Limb (tissue), 2 donors: ENCODE measurements at regions not wholly inside any gene's neighbourhood (a gene's known extent, or its start where the extent isn't known, plus 50 kb on each side); places are given as distances from the start of the nearest gene placed in this dataset.
"Not testable (repeated sequence)": the region's sequence is repeated elsewhere in the genome, so short reads cannot be mapped to it uniquely, and the experiment has no call there.

Experiments
- DNase-seq, 2 donors: peaks; one replicate each; pipeline ENCODE4 v3.0.0-alpha.2; 2016; ENCODE audit errors: extremely low spot score in 2 of 2

DNA sequence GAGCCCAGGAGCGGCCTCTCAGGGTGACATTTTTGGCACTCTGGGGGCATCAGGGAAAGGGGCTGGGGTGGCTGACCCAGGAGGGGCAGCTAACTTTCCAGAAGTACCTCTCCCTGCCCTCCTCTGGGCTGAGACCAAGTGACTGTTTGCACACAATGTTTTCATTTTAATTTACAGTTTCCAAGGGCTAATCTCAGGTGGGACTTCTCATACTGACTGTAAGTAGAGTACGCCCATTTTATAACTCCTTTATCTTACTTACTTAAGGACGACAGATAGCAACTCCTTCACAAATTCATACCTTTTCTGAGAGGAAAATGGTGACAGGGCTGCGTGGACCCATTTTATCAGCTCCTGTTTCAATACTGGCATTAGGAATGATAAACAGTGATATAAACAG is 172.9 kb upstream of the EXOC2 start:
- no peak for DNase-seq

DNA sequence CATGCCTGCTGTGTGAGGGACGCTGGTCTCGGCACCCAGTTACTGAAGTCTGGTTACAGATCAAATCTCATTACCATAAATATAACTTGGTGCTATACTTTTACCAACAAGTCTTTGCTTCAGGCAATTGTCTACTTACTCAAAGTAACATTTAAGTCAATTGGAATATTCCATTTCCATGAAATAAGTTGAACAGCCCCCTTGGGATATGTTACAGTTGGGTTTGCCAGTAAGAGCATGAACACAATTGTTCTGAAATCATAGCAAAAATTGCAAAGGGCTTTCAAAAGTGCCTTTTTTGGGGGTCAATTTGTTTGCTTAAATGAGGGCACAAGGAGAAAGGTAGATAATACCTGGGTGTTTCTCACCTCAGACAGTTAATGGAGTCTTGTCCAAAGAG is 170.9 kb upstream of the EXOC2 start:
- DNase-seq = no peak

DNA sequence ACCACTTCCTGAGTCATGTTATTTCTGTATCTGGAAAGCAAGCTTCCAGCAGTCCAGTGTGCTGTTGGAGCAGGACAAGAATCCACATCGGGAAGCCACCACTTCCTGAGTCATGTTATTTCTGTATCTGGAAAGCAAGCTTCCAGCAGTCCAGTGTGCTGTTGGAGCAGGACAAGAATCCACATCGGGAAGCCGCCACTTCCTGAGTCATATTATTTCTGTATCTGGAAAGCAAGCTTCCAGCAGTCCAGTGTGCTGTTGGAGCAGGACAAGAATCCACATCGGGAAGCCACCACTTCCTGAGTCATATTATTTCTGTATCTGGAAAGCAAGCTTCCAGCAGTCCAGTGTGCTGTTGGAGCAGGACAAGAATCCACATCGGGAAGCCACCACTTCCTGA is 170.2 kb upstream of the EXOC2 start:
- DNase-seq = not testable (repeated sequence)

DNA sequence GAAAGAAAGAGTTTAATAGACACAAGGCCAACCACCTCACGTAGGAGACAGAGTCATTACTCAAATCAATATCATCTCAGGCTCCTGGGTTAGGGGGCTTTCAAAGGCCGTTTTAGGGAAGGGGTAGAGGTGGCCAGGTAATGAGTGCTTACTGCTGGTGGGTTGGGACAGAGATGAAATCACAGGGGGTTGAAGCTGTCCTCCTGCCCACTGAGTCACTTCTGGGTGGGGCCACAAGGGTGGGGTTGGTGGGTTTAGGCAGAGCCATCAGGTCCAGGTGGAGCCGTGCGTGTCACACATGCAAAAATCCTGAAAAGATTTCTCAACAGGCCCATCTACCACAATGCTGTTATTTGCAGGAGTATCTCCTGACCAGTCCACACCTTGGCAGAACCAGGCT is 167.0 kb upstream of the EXOC2 start:
- DNase-seq = no peak

DNA sequence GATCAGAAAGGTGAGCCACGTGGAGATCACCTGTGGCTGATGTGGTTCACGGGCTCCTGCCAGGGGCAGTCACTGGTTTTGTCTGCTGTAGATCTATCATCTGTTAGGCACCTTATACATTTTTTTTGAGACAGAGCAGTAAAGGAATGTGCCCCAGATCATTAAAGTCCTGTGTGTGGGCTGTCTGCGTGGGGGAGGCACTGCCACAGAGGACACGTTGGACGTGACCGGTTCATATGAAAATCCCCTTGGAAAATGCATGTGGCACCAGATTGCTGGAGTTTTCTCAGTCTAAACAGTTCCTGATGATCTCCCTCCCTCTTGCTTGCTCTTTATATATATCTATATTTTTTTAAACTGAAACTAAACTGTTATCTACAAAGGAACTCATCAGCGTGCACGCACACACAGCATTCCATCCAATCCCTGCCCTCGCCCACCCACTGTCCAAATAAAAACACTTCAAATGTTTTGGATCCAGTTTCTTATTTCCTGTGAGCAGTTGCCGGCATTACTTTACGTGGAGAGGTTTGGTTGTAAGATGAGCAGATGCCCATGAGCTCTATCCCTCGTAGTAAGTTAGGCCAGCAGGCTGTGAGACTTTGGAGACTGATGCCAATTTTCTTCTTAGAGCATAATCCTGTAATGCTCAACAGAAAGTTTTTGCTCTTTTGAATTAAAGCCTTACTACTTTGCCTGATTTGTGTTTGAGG is 161.6 kb upstream of the EXOC2 start:
- peak in 1 of 2 donors; percentile 26 for DNase-seq

DNA sequence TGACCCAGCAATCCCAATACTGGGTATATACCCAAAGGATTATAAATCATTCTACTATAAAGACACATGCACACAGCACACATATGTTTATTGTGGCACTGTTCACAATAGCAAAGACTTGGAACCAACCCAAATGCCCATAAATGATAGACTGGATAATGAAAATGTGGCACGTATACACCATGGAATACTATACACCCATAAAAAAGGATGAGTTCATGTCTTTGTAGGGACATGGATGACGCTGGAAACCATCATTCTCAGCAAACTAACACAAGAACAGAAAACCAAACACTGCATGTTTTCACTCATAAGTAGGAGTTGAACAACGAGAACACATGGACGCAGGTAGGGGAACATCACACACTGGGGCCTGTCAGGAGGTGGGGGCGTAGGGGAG is 159.3 kb upstream of the EXOC2 start:
- DNase-seq = not testable (repeated sequence)

DNA sequence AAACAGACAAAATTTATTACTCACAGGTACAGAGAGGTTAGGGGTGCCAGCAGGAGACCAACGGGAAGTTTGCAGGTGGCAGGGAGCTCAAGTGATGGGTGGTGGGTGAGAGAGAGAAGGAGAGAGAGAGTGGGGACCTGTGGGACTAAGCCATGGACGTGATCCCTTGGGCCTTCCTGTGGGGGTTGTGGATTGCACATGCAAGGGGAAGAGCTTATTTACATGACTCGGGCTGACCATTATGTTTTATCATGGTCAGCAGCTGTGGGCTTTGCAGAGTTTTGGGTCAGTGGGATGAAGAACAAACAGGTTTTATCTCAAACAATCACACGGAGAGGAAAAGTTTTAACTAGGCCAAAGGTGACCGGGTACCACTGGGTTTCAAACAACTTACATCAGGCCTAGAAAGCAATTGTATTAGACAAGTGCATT is 156.2 kb upstream of the EXOC2 start:
- no peak for DNase-seq

DNA sequence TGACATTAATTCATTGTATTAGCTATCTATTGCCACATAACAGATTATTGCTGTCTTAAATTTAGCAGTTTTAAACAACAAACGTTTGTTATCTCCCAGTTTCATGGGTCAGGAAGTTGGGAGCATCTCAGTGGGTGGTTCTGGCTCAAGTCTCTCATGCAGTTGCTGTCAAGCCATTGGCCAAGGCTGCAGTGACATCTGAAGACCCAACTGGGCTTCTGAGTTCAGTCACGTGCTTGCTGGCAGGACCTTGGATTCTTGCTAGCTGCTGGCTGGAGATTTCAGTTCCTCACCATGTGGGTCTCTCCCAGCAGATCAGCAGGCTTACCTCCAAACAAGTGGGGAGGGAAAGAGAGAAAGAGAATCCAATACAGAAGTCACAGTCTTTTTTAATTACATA is 152.6 kb upstream of the EXOC2 start:
- no peak for DNase-seq

DNA sequence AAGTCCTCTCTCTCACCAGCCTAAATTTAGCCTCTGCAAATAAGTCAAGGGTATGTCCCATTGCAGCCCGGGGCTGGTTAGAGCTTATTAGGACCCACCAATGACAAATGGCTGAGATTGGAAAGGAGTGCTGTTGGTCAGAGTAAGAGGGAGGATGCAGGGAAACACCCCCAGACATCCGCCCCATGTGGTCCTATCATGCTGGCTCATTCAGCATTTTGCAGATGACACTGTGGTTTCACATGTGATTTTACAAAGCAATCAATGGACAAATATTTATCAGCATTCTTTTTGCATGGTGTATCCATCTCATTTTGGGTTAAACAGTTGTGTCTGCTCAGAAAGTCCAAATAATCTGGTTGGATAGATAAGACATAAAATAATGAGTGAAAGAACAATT is 152.2 kb upstream of the EXOC2 start:
- no peak for DNase-seq

DNA sequence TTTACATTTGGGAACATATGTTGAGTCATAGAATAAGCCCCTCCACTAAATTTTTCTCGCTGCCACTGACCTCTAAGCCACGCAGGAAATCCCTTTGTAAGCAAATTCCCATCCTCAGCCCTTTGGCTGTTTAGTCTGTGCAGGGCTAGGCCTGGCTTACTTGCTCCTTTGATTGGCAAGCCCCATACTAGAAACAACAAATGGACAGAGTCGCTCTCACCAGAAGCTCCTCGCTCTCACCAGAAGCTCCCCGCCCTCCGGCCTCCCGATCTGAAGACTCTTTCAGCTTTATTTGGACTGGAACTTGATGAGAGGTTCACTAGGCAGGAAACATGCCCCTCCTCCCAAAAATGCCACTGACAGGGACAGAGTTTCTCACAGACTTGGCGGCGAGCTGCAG is 149.2 kb upstream of the EXOC2 start:
- peak in 1 of 2 donors; percentile 36 for DNase-seq

DNA sequence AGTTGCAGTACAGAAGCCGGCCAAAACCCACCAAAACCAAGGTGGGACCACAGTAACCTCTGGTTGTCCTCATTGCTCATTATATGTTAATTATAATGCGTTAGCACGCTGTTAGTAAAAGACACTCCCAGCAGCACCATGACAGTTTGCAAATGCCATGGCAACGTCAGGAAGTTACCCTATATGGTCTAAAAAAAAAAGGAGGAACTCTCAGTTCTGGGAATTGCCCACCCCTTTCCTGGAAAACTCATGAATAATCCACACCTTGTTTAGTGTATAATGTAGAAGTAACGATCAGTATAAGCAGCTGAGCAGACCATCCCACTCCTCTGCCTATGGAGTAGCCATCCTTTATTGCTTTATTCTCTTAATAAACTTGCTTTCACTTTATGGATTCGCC is 148.6 kb upstream of the EXOC2 start:
- no peak for DNase-seq

DNA sequence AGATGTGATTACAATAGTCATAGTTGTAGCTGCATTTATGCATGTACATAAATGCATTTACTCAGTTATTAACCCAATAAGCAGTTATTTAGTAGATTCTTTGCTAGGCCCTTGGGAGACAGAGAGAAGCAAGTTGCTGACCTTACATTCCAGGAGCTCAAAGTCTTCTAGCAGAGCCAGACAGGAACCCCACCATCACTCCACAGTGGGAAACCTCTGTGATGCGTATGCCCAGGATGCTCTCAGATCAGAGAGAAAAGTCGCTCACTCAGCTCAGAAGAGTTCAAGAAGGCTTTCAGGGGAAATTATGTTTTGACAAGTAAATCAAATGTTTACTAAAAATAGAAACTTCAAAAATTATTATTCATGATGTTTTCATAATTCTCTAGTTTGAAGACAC is 146.3 kb upstream of the EXOC2 start:
- no peak for DNase-seq

DNA sequence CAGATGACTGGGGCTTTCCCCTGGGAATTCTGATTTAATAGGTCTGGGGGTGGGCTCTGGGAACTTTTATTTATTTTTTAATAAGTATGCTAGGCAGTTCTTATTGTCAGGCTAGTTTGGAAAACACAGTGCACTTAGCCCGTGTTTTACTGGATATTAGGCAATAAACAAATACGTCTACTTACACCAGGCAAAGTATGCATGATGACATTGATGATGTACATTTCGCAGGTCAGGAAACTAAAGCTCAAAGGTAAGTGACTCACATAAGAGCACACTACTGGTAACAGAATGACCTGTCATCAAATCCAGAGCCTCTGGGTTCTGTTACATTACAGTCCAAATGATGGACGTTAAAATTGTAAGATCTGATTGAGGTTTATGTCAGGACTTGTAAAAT is 144.4 kb upstream of the EXOC2 start:
- DNase-seq = no peak

DNA sequence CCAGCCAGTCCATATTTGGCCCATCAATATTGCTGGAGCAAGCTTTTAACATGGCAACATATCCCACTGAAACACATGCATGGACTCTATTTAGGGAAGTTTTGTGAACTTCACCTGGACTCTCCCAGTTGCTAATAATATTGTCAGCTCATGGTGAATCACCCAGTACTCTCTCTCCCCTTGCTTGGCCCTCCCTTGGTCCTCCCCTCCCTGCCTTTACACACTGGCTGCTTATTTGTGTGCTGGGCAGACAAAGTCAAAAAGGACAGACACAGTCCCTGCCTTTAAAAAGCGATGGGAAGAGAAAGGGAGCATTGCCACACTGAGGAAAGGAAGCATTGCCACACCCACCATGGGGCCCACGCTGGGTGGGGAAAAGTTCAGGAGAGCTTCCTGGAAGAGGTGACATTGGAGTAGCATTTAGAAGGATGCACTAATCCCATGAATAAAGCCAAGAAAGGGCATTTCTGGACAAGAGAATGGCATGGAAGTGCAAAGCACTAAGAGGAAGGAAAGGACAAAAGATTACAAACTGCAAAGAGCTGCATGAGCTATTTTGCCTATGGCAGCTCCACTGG is 143.4 kb upstream of the EXOC2 start:
- no peak for DNase-seq

DNA sequence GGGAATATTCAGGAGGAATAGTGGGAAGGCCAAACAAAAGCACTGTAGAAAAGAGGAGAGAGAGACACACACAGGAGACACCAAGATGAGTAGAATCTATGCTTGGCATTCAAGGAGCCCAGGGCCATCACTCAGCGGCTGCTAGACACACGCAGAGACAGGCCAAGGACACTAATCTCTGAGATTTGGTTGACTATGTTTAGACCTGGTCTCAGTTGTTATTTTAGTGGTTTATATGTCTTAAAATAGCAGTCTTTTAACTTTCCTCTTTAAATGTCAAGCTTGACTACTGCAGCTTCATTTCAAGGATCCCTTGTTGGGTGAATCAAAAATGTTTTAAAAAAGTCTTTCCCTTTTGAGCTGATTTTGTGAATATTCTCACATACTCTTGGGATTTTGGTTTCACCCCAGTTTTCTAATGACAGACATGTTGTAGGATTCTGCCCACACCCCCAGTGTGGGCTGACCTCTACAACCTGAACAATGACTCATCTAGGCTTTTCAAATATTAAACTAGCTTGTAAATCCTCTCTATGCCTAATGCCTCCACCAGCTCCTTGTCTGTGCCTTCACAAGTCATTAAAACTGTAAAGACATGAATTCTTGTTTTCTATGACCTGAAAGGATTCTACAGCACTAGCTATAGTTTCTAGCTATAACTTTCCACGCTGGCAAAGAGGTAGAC is 142.7 kb upstream of the EXOC2 start:
- DNase-seq = no peak

DNA sequence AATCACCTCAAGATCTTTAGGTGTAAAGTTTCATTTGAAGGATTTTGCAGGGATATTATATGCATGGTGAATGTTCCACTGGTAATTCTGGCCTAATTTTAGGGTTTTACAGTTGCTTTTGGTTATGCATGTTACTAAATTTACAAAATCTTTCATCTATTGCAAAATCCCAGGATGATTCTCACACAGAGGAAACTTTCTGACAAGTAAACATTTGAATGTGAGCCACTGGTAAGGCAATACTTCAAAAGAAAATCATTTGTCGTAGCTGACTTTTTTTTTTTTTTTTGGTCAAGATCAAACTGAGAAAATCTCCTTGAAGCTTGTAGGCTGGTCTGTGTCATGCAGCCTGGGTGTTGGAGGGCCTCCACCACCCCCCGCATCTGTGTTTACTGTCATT is 141.9 kb upstream of the EXOC2 start:
- no peak for DNase-seq

DNA sequence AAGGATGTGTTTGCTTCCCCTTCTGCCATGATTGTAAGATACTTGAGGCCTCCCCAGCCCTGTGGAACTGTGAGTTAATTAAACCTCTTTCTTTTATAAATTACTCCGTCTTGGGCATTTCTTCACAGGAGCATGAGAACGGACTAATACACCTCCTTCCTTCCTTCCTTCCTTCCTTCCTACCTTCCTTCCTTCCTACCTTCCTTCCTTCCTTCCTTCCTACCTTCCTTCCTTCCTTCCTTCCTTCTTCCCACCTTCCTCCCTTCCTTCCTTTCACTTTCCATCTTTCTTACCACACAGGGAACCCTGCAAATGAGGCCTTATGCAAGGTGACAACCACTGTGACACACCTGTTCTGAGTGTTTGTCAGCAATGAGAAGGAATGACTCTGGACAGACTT is 141.3 kb upstream of the EXOC2 start:
- no peak for DNase-seq

DNA sequence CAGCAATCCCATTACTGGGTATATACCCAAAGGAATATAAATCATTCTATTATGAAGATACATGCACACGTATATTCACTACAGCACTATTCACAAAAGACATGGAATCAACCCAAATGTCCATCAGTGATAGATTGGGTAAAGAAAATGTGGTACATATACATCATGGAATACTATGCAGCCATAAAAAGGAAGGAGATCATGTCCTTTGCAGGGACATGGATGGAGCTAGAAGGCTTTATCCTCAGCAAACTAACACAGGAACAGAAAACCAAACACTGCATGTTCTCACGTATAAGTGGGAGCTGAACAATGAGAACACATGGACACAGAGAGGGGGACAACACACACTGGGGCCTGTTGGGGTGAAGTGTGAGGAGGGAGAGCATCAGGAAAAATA is 139.9 kb upstream of the EXOC2 start:
- not testable (repeated sequence) for DNase-seq

DNA sequence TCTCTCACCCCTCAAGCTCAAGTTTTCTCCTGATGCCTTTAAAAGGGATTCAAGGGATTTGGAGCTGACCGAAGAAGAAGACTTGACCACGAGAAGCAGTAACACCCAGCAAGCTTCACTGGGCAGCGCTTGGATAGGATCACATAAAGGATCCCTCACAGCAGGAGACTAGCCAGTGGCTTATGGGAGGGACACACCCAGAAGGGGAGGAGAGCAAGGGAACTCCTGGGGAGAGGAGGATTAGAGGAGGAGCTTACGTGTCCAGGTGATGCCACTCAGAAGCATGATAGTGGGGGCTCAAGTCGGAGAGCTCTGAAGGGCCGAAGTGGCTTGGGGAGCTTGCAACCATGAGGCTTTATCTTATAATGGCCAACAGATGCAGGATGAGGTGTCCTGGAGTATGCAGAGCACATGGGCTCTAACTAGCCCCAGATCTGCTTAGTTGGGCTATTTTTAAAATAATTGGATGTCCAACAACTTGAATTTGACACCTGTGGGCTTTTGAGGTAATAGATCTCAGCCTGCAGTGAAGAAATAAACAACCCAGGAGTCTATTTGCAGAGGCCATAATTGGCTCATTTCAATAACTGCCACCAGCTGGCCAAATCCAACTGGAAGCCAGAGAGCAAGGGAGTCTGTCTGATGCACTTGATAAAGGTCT is 137.9 kb upstream of the EXOC2 start:
- no peak for DNase-seq

DNA sequence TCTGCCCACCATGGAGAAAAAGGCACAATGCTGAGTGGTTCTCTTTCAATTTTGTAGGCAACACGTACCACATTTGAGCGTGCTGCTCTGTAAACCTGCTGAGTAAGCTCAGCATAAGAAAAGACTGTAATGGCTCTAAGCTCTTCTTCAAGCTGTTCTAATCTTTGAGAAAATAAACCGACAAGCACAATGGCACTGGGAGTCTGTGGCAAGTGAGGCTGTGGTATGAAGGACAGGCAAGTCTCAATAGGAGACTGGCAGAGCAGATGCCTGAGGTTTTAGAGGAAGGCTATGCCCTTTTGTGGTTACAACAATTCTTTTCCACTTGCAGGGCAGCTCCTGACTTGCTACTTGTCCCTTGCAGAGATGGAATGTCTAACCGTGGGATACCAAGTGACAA is 136.7 kb upstream of the EXOC2 start:
- DNase-seq = no peak

DNA sequence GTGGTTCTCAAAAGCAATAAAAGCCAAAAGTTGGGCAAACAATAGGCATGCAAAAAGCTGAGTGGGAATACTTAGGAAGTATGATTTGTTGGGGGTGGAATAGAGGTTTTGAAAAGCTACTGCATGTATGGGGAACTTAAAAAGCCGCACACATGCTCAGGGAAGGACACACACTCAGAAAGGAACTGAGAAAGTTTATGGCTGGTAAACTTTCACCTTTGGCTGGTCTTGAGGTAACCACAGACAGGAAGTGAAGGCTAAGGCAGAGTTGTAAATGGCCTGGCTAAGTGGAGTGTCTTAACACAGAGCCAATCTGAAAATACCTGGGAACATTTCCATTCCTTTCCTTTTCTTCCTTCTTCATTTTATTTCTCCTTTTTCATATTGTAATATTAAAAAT is 134.5 kb upstream of the EXOC2 start:
- no peak for DNase-seq

DNA sequence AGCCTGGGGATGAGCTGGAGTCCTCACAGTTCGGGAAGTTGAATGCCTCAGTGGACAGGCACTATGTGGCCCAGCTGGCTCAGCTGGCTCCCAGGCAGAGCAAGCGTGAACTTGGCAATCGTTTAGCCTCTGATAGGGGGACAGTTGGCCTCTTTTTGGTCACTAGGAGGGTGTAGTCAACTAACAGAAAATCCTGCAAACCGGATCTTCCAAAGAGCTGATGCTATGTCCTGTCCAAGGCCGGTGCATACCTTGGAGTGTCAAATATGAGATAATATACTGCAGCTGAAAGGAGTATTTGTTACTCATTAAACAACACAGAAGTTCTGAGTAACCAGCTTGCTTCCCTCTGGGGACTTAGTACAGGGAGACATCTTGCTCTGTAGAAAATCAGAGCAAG is 126.2 kb upstream of the EXOC2 start:
- DNase-seq = no peak

DNA sequence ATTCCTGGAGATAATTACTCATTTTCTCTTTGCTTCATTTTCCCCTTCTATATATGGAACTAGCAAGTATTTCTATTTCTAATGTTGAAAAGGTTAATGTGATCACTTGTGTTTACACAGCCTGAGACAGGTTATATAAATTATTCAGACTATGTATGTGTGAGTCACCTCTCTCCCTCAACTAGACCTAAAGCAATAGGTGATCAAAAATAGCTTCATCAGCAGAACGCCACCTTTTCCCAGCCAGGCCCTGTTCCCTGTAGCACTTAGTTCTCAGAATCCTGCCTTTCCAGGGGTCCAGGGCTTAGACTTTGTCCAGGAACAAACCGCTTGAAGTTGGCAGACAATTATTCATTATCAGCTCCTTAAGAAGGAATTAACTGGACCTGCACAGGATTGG is 125.3 kb upstream of the EXOC2 start:
- DNase-seq = no peak
